ENCODE measurements at regions not wholly inside any gene's neighbourhood (a gene's known extent, or its start where the extent isn't known, plus 50 kb on each side); places are given as distances from the start of the nearest gene placed in this dataset.

DNA sequence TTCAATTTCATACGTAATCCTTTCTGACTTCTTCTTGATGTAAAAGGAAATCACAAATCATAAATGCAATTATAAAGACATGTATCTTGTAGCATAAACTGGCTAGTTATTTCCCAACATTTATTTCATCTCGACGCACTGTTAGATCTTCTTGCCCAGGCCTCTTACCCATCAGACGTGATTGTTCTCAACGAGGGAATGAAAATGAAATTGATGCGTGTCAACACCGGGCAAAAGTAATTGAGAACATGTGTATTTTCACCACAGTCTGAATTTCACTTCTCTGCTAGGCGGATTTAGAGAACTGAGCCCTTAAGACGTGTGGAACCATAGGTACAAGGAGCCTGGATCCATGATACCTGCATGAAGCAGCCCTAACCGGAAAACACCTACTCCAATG is 519.7 kb downstream of the KCNT2 start:
- BruUV-seq (replicated peaks), result no TSS peak
- ChIA-PET CTCF (no interaction called here), RAD21 (ENCODE audit: low non-redundant PET in 1 of 2, low total read pairs in 2 of 2, uncharacterized antibody in 2 of 2, unreplicated experiment in 2 of 2) (interaction anchor here in 1 of 2 experiments (0.7 kb wide), 1 partner anchor 520 kb away, joined by 3 read pairs; no protein-coding TSS in a partner anchor), POLR2A (no interaction called here)
- H3K9me2 ChIP-seq (ENCODE audit: insufficient read depth), result no peaks in the 10 kb centered on the region
- H2AFZ ChIP-seq (ENCODE audit: low read depth, low read length, poor library complexity, severe bottlenecking), result no peak overlapping the region
- TF ChIP-seq POLR2AphosphoS5 (IDR thresholded peaks at IDR 0.05; ENCODE audit: low read depth, low read length), result no peak
- no peak for TF ChIP-seq SP1 (IDR thresholded peaks at IDR 0.05; ENCODE audit: low read depth)
- TF ChIP-seq SRF (IDR thresholded peaks at IDR 0.05; ENCODE audit: low read depth), result no peak
- TF ChIP-seq TCF7L2 (IDR thresholded peaks at IDR 0.05; ENCODE audit: borderline replicate concordance, extremely low read depth, insufficient read depth, insufficient read length), result no peak
- no peak for TF ChIP-seq EZH2phosphoT487 (IDR thresholded peaks at IDR 0.05; ENCODE audit: borderline replicate concordance)
- TF ChIP-seq EGR1 (IDR thresholded peaks at IDR 0.05; ENCODE audit: low read depth), result no peak
- no peak for TF ChIP-seq EZH2 (IDR thresholded peaks at IDR 0.05)
- no peak for TF ChIP-seq POLR2A (IDR thresholded peaks at IDR 0.05; ENCODE audit: borderline replicate concordance, extremely low read depth, insufficient read depth, insufficient read length)
- TF ChIP-seq, protein P1, sequence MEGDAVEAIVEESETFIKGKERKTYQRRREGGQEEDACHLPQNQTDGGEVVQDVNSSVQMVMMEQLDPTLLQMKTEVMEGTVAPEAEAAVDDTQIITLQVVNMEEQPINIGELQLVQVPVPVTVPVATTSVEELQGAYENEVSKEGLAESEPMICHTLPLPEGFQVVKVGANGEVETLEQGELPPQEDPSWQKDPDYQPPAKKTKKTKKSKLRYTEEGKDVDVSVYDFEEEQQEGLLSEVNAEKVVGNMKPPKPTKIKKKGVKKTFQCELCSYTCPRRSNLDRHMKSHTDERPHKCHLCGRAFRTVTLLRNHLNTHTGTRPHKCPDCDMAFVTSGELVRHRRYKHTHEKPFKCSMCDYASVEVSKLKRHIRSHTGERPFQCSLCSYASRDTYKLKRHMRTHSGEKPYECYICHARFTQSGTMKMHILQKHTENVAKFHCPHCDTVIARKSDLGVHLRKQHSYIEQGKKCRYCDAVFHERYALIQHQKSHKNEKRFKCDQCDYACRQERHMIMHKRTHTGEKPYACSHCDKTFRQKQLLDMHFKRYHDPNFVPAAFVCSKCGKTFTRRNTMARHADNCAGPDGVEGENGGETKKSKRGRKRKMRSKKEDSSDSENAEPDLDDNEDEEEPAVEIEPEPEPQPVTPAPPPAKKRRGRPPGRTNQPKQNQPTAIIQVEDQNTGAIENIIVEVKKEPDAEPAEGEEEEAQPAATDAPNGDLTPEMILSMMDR (IDR thresholded peaks at IDR 0.05 in 2 of 3, conservative IDR thresholded peaks at IDR 0.05 in 1 of 3; ENCODE audit: borderline replicate concordance in 1 of 3, insufficient read depth in 1 of 3, low read depth in 2 of 3, low read length in 2 of 3), result no peak
- TF ChIP-seq RAD21 (IDR thresholded peaks at IDR 0.05; ENCODE audit: low read depth), result no peak
- no peak for TF ChIP-seq CBX3 (IDR thresholded peaks at IDR 0.05; ENCODE audit: low read depth)
- TF ChIP-seq JUND (IDR thresholded peaks at IDR 0.05), result no peak
- H3K36me3 ChIP-seq (ENCODE audit: control insufficient read depth in 1 of 2, insufficient read depth in 2 of 2, low read length in 2 of 2), result no peaks in the 10 kb centered on the region
- no peaks in the 10 kb centered on the region for H3K79me2 ChIP-seq (ENCODE audit: insufficient read depth, low read length)
- no peaks in the 10 kb centered on the region for H3K4me1 ChIP-seq (ENCODE audit: control insufficient read depth in 1 of 2, insufficient read depth in 2 of 2, low read length in 2 of 2)
- DNase-seq (ENCODE audit: low read depth, low spot score) (no peak), ATAC-seq (no peak)
- intact Hi-C loops (cut with micrococcal nuclease), result no loop called here
- H4K20me1 ChIP-seq (ENCODE audit: insufficient read depth), result no peaks in the 10 kb centered on the region
- H3K4me3 ChIP-seq (replicated peaks in 1 of 2; ENCODE audit: low read depth in 1 of 2, low read length in 2 of 2), result no peak overlapping the region
- no peak overlapping the region for H3K9ac ChIP-seq (ENCODE audit: low read length)
- no peaks in the 10 kb centered on the region for H3K9me3 ChIP-seq (ENCODE audit: control insufficient read depth in 1 of 2, insufficient read depth in 1 of 2, low read depth in 1 of 2, low read length in 2 of 2)
- no peak overlapping the region for H3K27ac ChIP-seq (ENCODE audit: low read depth, low read length)
- no peaks in the 10 kb centered on the region for H3K27me3 ChIP-seq (ENCODE audit: insufficient read depth, low read length)
- no peak overlapping the region for H3K4me2 ChIP-seq (ENCODE audit: low read length)

Measured in HCT116 (cell line).